Activated CD8-positive, alpha-beta T cell treated with anti-CD3 and anti-CD28 coated beads for 36 hours (primary cell): ENCODE measurements at regions not wholly inside any gene's neighbourhood (a gene's known extent, or its start where the extent isn't known, plus 50 kb on each side); places are given as distances from the start of the nearest gene placed in this dataset.

Experiments
- ATAC-seq: fragments of 200-7000 bp; cut with Tn5 transposase; one replicate; pipeline ENCODE4 v1.10.0; 2021; ENCODE audit warnings: mild to moderate bottlenecking, moderate library complexity
- CTCF ChIA-PET: fragments of 350-600 bp; sonication (Branson Sonifier 250); formaldehyde crosslinking; loops from one replicate; lab custom pipeline; 2021; ENCODE audit warnings: antibody characterized with exemption; lab: Charles Lee
- POLR2A ChIA-PET: fragments of 350-600 bp; sonication (Branson Sonifier 250); formaldehyde crosslinking; loops from one replicate; lab custom pipeline; 2021; ENCODE audit warnings: antibody characterized with exemption; lab: Charles Lee
- DNase-seq: peaks from one replicate; pipeline ENCODE4 v3.0.0-alpha.2; 2020
- H3K27ac Mint-ChIP-seq: one replicate; pipeline ENCODE4 v1.8.0; 2021; ENCODE audit warnings: mild to moderate bottlenecking, mixed read lengths
- H3K27me3 Mint-ChIP-seq: one replicate; pipeline ENCODE4 v1.8.0; 2021; ENCODE audit warnings: mixed read lengths
- H3K36me3 Mint-ChIP-seq: one replicate; pipeline ENCODE4 v1.8.0; 2021; ENCODE audit warnings: low read depth, mixed read lengths
- H3K4me1 Mint-ChIP-seq: one replicate; pipeline ENCODE4 v1.8.0; 2021; ENCODE audit warnings: low read depth, mixed read lengths
- H3K4me3 Mint-ChIP-seq: one replicate; pipeline ENCODE4 v1.8.0; 2021; ENCODE audit warnings: mild to moderate bottlenecking, moderate library complexity, mixed read lengths
- H3K9me3 Mint-ChIP-seq: one replicate; pipeline ENCODE4 v1.8.0; 2021; ENCODE audit warnings: mixed read lengths
- intact Hi-C: fragments of 100-400 bp; cut with micrococcal nuclease; formaldehyde crosslinking; loops from one replicate; pipeline ENCODE4 v1.10.0; 2022
- TF ChIP-seq, protein P1 (sequence below): fragments of 200-600 bp; IDR thresholded peaks from one replicate; pipeline ENCODE4 v1.8.0; 2022; ENCODE audit warnings: antibody characterized with exemption, mild to moderate bottlenecking

DNA sequence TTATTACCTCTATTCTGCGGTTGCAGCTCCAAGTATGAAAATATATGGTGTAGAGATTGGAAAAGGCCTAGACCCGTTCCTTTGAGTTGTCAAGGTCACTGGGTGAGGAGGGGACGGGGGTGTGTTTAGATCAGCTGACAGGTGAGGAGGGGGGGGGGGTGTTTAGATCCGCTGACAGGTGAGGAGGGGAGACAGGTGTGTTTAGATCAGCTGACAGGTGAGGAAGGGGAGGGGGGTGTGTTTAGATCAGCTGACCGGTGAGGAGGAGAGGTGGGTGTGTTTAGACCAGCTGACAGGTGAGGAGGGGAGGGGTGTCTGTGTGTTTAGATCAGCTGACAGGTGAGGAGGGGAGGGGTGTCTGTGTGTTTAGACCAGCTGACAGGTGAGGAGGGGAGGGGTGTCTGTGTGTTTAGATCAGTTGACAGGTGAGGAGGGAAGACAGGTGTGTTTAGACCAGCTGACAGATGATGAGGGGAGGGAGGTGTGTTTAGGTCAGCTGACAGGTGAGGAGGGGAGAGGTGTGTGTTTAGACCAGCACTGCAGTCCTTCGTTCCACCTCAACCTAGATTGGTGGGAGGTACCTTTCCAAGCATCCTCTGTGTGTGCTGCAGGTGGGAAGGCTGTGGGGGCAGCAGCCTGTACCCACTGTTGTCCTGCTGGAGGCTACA lies 655.0 kb upstream of the ADARB2 start:
- Mint-ChIP-seq H3K27me3 (no peaks in the 10 kb centered on the region), H3K36me3 (no peaks in the 10 kb centered on the region), H3K27ac (no peak overlapping the region), H3K4me1 (no peaks in the 10 kb centered on the region), H3K9me3 (no peaks in the 10 kb centered on the region), H3K4me3 (no peak overlapping the region)
- no peak for ATAC-seq
- TF ChIP-seq, protein P1, sequence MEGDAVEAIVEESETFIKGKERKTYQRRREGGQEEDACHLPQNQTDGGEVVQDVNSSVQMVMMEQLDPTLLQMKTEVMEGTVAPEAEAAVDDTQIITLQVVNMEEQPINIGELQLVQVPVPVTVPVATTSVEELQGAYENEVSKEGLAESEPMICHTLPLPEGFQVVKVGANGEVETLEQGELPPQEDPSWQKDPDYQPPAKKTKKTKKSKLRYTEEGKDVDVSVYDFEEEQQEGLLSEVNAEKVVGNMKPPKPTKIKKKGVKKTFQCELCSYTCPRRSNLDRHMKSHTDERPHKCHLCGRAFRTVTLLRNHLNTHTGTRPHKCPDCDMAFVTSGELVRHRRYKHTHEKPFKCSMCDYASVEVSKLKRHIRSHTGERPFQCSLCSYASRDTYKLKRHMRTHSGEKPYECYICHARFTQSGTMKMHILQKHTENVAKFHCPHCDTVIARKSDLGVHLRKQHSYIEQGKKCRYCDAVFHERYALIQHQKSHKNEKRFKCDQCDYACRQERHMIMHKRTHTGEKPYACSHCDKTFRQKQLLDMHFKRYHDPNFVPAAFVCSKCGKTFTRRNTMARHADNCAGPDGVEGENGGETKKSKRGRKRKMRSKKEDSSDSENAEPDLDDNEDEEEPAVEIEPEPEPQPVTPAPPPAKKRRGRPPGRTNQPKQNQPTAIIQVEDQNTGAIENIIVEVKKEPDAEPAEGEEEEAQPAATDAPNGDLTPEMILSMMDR = no peak
- CTCF ChIA-PET = no interaction called here
- intact Hi-C loops = no loop called here
- POLR2A ChIA-PET = no interaction called here
- DNase-seq = no peak

DNA sequence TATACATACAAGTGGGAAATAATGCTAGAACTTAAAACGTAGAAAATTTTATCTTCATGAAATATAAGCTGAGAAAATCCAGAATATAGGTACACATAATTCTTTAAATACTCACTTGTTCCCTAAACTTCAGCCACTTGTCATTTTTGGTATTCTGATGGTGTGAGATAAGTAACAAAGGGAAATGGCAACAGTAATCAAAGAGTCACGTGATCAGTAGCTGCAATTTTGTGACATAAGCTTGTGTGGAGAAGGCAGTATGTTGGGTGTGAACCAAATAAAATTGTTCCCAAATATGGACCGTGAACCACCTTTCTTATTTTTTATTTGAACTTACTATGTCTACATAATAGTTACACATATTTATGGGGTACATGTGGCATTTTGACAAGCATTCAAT lies 650.3 kb upstream of the ADARB2 start:
- Mint-ChIP-seq H3K27me3 (no peaks in the 10 kb centered on the region), H3K27ac (no peak overlapping the region), H3K4me3 (no peak overlapping the region), H3K4me1 (no peaks in the 10 kb centered on the region), H3K9me3 (peaks cover 3% of the 10 kb centered on the region), H3K36me3 (no peaks in the 10 kb centered on the region)
- CTCF ChIA-PET = no interaction called here
- POLR2A ChIA-PET = no interaction called here
- intact Hi-C loops = no loop called here
- DNase-seq (no peak), ATAC-seq (no peak)
- TF ChIP-seq, protein P1 = no peak

- DNase-seq = no peak
- H3K4me3 Mint-ChIP-seq = no peak overlapping the region
- no peaks in the 10 kb centered on the region for H3K27me3 Mint-ChIP-seq
- H3K4me1 Mint-ChIP-seq = no peaks in the 10 kb centered on the region
- TF ChIP-seq, protein P1 = no peak
- intact Hi-C loops = no loop called here
- CTCF ChIA-PET = no interaction called here
- no peak overlapping the region for H3K27ac Mint-ChIP-seq
- no peak for ATAC-seq
- POLR2A ChIA-PET = no interaction called here
- no peaks in the 10 kb centered on the region for H3K36me3 Mint-ChIP-seq
- H3K9me3 Mint-ChIP-seq = peaks cover 3% of the 10 kb centered on the region
These were observed 649.9 kb upstream of the ADARB2 start for GRCh38 chr10:2387261-2387660.

- CTCF ChIA-PET = no interaction called here
- H3K9me3 Mint-ChIP-seq = peaks cover 3% of the 10 kb centered on the region
- no peaks in the 10 kb centered on the region for H3K4me1 Mint-ChIP-seq
- H3K27ac Mint-ChIP-seq = no peak overlapping the region
- TF ChIP-seq, protein P1 = no peak
- H3K36me3 Mint-ChIP-seq = no peaks in the 10 kb centered on the region
- ATAC-seq (no peak), DNase-seq (no peak)
- intact Hi-C loops = no loop called here
- peaks cover 3% of the 10 kb centered on the region for H3K27me3 Mint-ChIP-seq
- H3K4me3 Mint-ChIP-seq = no peak overlapping the region
- POLR2A ChIA-PET = no interaction called here
These were observed 642.9 kb upstream of the ADARB2 start for GRCh38 chr10:2380218-2380617.

GRCh38 chr10:2367083-2367482 lies 629.8 kb upstream of the ADARB2 start:
- Mint-ChIP-seq H3K27me3 (peaks cover 4% of the 10 kb centered on the region), H3K27ac (no peak overlapping the region), H3K4me3 (no peak overlapping the region), H3K4me1 (no peaks in the 10 kb centered on the region), H3K36me3 (no peaks in the 10 kb centered on the region), H3K9me3 (peaks cover 11% of the 10 kb centered on the region)
- intact Hi-C loops = no loop called here
- TF ChIP-seq, protein P1 = no peak
- ATAC-seq (no peak), DNase-seq (no peak)
- ChIA-PET CTCF (no interaction called here), POLR2A (no interaction called here)
